ENCODE measurements at regions not wholly inside any gene's neighbourhood (a gene's known extent, or its start where the extent isn't known, plus 50 kb on each side); places are given as distances from the start of the nearest gene placed in this dataset.

GRCh38 chr5:11985993-11986392 is 81.7 kb upstream of the CTNND2 start:
- TF ChIP-seq CTCF (IDR thresholded peaks at IDR 0.05; ENCODE audit: borderline replicate concordance, extremely low read depth, low read length, poor library complexity, severe bottlenecking) (no peak), EZH2 (IDR thresholded peaks at IDR 0.05; ENCODE audit: borderline replicate concordance, low read depth, low read length, severe bottlenecking) (no peak)
